WERI-Rb-1 (cell line): ENCODE measurements at regions not wholly inside any gene's neighbourhood (a gene's known extent, or its start where the extent isn't known, plus 50 kb on each side); places are given as distances from the start of the nearest gene placed in this dataset.

Experiments used
- DNase-seq: peaks from one replicate; pipeline ENCODE4 v3.0.0-alpha.2; 2020
- H3K27ac ChIP-seq: fragments of 250-450 bp; sonication (Bioruptor Pico); 2 replicates; pipeline ENCODE4 v1.5.1; 2020; ENCODE audit warnings: mild to moderate bottlenecking, moderate library complexity
- H3K27me3 ChIP-seq: fragments of 250-450 bp; sonication (Bioruptor Pico); 2 replicates; pipeline ENCODE4 v1.5.1; 2021; ENCODE audit warnings: mild to moderate bottlenecking, low read depth, moderate library complexity; ENCODE audit not compliant: insufficient read depth, severe bottlenecking
- H3K36me3 ChIP-seq: fragments of 250-450 bp; sonication (Bioruptor Pico); 2 replicates; pipeline ENCODE4 v1.5.1; 2020; ENCODE audit warnings: mild to moderate bottlenecking, moderate library complexity
- H3K4me3 ChIP-seq: 2 replicates; pipeline ENCODE4 v1.5.1; 2011; ENCODE audit warnings: low read depth, mild to moderate bottlenecking, control low read depth, low read length
- H3K9me3 ChIP-seq: fragments of 250-450 bp; sonication (Bioruptor Pico); 2 replicates; pipeline ENCODE4 v1.5.1; 2021; ENCODE audit warnings: mild to moderate bottlenecking, moderate library complexity; ENCODE audit not compliant: severe bottlenecking
- TF ChIP-seq, protein P1 (sequence below): IDR thresholded peaks from 2 replicates; pipeline ENCODE4 v1.5.1; 2011; ENCODE audit warnings: low read depth, mild to moderate bottlenecking, control low read depth, inconsistent platforms, low read length

DNA sequence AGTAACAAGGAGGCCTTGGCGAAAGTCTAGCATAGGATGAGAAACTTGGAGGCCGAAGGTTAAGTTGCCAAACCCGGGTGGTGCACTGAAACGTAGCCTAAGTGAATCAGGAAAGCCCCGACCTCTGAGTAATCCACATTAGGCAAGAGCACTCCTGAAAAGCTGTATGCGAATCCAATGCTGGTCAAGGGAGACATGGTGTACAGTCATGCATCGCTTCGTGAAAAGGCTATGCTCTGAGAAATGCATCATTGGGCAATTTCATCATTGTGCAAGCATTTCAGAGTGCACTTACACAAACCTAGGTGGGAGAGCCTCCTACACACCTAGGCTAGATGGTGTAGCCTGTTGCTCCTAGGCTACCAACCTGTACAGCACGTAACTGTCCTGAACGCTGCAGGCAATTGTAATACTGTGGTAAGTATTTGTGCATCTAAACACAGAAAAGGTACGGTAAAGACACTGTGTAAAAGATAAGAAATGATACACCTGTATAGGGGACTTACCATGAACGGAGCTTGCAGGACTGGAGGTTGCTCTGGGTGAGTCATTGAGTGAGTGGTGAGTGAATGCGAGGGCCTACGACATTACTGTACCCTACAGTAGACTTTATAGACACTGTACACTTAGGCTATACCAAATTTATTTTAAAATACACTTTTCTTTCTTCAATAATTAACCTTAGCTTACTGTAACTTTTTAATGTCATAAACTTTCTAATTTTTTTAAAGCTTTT lies 222.5 kb downstream of the SHQ1 start:
- H3K27me3 ChIP-seq: no peaks in the 10 kb centered on the region
- peaks cover 2% of the 10 kb centered on the region for H3K9me3 ChIP-seq
- H3K36me3 ChIP-seq: no peaks in the 10 kb centered on the region
- H3K27ac ChIP-seq: no peak overlapping the region
- TF ChIP-seq, protein P1, sequence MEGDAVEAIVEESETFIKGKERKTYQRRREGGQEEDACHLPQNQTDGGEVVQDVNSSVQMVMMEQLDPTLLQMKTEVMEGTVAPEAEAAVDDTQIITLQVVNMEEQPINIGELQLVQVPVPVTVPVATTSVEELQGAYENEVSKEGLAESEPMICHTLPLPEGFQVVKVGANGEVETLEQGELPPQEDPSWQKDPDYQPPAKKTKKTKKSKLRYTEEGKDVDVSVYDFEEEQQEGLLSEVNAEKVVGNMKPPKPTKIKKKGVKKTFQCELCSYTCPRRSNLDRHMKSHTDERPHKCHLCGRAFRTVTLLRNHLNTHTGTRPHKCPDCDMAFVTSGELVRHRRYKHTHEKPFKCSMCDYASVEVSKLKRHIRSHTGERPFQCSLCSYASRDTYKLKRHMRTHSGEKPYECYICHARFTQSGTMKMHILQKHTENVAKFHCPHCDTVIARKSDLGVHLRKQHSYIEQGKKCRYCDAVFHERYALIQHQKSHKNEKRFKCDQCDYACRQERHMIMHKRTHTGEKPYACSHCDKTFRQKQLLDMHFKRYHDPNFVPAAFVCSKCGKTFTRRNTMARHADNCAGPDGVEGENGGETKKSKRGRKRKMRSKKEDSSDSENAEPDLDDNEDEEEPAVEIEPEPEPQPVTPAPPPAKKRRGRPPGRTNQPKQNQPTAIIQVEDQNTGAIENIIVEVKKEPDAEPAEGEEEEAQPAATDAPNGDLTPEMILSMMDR: no peak
- no peak for DNase-seq
- no peak overlapping the region for H3K4me3 ChIP-seq

DNA sequence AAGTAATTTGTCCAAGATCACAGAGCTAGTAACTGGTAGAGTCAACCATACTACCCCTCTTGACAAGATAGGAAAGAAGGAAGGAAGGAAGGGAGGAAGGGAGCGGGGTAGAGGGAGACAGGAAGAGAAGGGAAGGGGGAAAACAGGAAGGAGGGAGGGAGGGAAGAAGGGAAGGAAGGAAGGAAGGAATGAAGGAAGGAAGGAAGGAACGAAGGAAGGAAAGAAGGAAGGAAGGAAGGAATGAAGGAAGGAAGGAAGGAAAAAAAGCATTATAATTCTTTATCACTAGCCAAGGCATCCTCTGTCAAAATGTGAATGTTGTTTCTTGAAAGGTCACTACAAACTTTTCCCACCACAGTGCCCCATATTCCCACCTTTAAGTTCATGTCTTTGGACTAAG lies 223.6 kb downstream of the SHQ1 start:
- TF ChIP-seq, protein P1: no peak
- H3K4me3 ChIP-seq: no peak overlapping the region
- H3K27me3 ChIP-seq: no peaks in the 10 kb centered on the region
- H3K9me3 ChIP-seq: peaks cover 2% of the 10 kb centered on the region
- H3K27ac ChIP-seq: no peak overlapping the region
- no peaks in the 10 kb centered on the region for H3K36me3 ChIP-seq
- no peak for DNase-seq

DNA sequence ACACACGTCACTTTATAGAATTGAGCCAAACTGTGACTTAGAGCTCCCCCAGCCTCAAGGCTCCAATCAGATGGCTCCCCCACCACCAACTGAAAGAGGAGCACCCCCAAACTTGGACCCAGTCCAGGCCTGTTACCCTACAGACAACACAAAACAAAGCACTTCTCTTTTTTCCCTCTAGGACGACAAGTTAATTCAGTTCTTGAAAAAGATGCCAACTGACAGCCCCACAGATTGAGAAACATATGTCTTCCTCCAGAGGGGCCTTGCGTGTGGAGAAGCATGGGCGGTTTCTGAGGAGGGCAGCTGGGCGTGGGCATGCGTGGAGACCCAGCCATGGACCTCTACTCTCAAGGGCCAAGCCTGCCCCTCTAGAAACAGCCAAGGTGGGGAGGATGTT lies 229.5 kb downstream of the SHQ1 start:
- TF ChIP-seq, protein P1: no peak
- DNase-seq: no peak
- Histone ChIP-seq H3K9me3 (peaks cover 2% of the 10 kb centered on the region), H3K4me3 (no peak overlapping the region), H3K36me3 (no peaks in the 10 kb centered on the region), H3K27me3 (no peaks in the 10 kb centered on the region), H3K27ac (no peak overlapping the region)

DNA sequence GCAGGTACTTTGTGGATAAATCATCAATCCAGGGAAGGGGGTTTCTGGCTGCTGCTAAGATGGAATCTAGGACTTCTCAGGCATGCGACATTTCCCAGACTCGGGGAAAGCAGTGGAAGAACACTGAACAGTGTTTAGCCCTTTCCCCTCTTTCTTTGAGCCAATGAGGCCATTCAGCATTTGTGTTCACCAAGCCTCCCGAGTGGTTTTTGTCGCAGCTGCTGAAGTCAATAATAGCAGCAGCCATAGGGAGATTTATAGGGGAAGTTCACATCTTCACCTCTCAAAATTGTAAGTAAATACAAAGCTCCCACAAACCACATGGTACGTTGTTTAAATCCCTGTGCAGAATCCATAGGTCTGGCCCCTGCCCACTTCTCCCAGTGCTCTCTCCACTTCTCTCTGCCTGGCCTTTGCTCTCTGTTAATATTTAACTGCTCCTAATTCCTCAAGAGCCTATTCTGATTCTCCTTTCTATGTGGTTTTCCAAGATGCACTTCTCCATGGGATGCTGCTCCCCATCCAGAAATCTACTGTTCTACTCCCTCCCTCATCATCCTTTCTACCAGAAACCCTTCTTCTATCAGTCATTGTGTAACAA lies 230.7 kb downstream of the SHQ1 start:
- Histone ChIP-seq H3K4me3 (no peak overlapping the region), H3K9me3 (peaks cover 2% of the 10 kb centered on the region), H3K36me3 (no peaks in the 10 kb centered on the region), H3K27me3 (no peaks in the 10 kb centered on the region), H3K27ac (no peak overlapping the region)
- DNase-seq: no peak
- TF ChIP-seq, protein P1: no peak

DNA sequence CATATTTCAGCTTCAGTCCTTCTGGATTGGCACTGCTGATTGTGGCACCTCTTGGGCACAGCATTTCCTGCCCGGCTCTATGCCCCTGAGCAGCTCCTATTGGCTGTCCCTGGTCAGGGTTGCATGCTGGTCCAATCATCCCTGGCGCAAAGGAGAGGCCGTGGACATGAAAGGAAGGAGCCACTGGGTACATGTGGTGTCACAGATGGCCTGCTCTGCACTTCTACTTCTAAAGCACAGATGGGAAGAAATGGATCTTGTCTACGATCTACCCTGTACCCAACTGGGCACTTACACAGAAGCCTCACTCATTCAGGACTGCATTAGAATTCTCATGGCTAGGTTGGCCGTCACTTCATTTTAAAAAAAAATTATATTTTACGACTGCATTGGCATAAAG lies 232.5 kb downstream of the SHQ1 start:
- peak; percentile 30 for DNase-seq
- H3K9me3 ChIP-seq: peaks cover 2% of the 10 kb centered on the region
- no peaks in the 10 kb centered on the region for H3K36me3 ChIP-seq
- no peaks in the 10 kb centered on the region for H3K27me3 ChIP-seq
- TF ChIP-seq, protein P1: no peak
- H3K27ac ChIP-seq: no peak overlapping the region
- no peak overlapping the region for H3K4me3 ChIP-seq
